GM12878 (cell line): ENCODE measurements at regions not wholly inside any gene's neighbourhood (a gene's known extent, or its start where the extent isn't known, plus 50 kb on each side); places are given as distances from the start of the nearest gene placed in this dataset.

Experiments
- ATAC-seq: fragments of 200-7000 bp; cut with Tn5 transposase; 3 replicates; pipeline ENCODE4 v1.9.1; 2020; ENCODE audit warnings: mild to moderate bottlenecking, moderate library complexity
- BruUV-seq: library from RNA; stranded (reverse); fragments of 400-500 nt; replicated peaks from 2 replicates; lab custom pipeline; 2021; lab: Mats Ljungman, UMichigan
- CTCF ChIA-PET: fragments of 300-600 bp; sonication (Branson Sonifier 250); formaldehyde crosslinking; extraction: SDS; loops from one replicate; lab custom pipeline; 2021; ENCODE audit warnings: inconsistent platforms; lab: Yijun Ruan, JAX
- POLR2A ChIA-PET: fragments of 350-600 bp; formaldehyde crosslinking; extraction: SDS; loops from one replicate; lab custom pipeline; 2021; ENCODE audit warnings: inconsistent platforms; lab: Charles Lee
- RAD21 ChIA-PET: fragments of 300-600 bp; sonication (Branson Sonifier 250); formaldehyde crosslinking; loops from one replicate; lab custom pipeline; 2023; ENCODE audit warnings: antibody characterized with exemption; ENCODE audit not compliant: unreplicated experiment; lab: Charles Lee
- SMC1A ChIA-PET: fragments of 300-600 bp; sonication (Branson Sonifier 250); formaldehyde crosslinking; loops from one replicate; lab custom pipeline; 2023; ENCODE audit not compliant: unreplicated experiment, uncharacterized antibody; lab: Charles Lee
- DNase-seq: peaks from one replicate; pipeline ENCODE4 v3.0.0-alpha.2; 2011; ENCODE audit warnings: low read depth, low spot score
- FAIRE-seq: peaks from 3 replicates; lab custom pipeline; 2011; peaks lifted over from hg19 to GRCh38; lab: Jason Lieb, UNC
- H2AFZ ChIP-seq: 2 replicates; pipeline ENCODE4 v1.6.0; 2011; ENCODE audit warnings: low read depth, low read length, control low read depth; ENCODE audit not compliant: control insufficient read depth
- H3K27ac ChIP-seq: 2 replicates; pipeline ENCODE4 v1.5.1; 2011; ENCODE audit warnings: control low read depth; ENCODE audit not compliant: control insufficient read depth, insufficient read depth
- H3K27me3 ChIP-seq, 2 experiments: replicated peaks in 1 of 2; 2 replicates each; pipeline versions ENCODE4 v1.6.0 to v1.6.1; 2011; ENCODE audit warnings: low read length in 1 of 2; ENCODE audit not compliant: control insufficient read depth in 2 of 2, insufficient read depth in 2 of 2
- H3K36me3 ChIP-seq, 2 experiments: 2 replicates each; pipeline ENCODE4 v1.5.1; 2011; ENCODE audit warnings: low read length in 1 of 2; ENCODE audit not compliant: control insufficient read depth in 2 of 2, insufficient read depth in 2 of 2
- H3K4me1 ChIP-seq: 2 replicates; pipeline ENCODE4 v1.6.1; 2011; ENCODE audit warnings: mild to moderate bottlenecking, low read length, moderate library complexity, mixed read lengths; ENCODE audit not compliant: control insufficient read depth, insufficient read depth
- H3K4me2 ChIP-seq: 2 replicates; pipeline ENCODE4 v1.6.0; 2011; ENCODE audit warnings: control low read depth; ENCODE audit not compliant: control insufficient read depth, insufficient read depth
- H3K4me3 ChIP-seq: fragments of 200-600 bp; sonication (generic); 2 replicates; pipeline ENCODE4 v1.5.1; 2016
- H3K79me2 ChIP-seq: 2 replicates; pipeline ENCODE4 v1.6.0; 2011; ENCODE audit warnings: low read length; ENCODE audit not compliant: control insufficient read depth, insufficient read depth
- H3K9ac ChIP-seq: 2 replicates; pipeline ENCODE4 v1.8.0; 2011; ENCODE audit warnings: low read length, control low read depth, mixed read lengths; ENCODE audit not compliant: control insufficient read depth, insufficient read depth
- H3K9me3 ChIP-seq: replicated peaks from 3 replicates; pipeline ENCODE4 v1.5.1; 2011; ENCODE audit warnings: mild to moderate bottlenecking, low read length; ENCODE audit not compliant: control insufficient read depth, insufficient read depth
- H4K20me1 ChIP-seq: 2 replicates; pipeline ENCODE4 v1.6.0; 2011; ENCODE audit not compliant: control insufficient read depth, insufficient read depth
- BMI1 ChIP-seq: fragments of 450-650 bp; IDR thresholded peaks from 2 replicates; pipeline ENCODE4 v1.6.1; 2016; ENCODE audit warnings: mild to moderate bottlenecking, moderate library complexity, borderline replicate concordance
- NFXL1 ChIP-seq: fragments of 450-650 bp; IDR thresholded peaks from 2 replicates; pipeline ENCODE4 v1.6.1; 2017; ENCODE audit warnings: antibody characterized with exemption, mild to moderate bottlenecking, borderline replicate concordance
- NFYB ChIP-seq: IDR thresholded peaks from 2 replicates; pipeline ENCODE4 v1.6.1; 2011; ENCODE audit warnings: low read depth, mild to moderate bottlenecking, low read length, improper control_type of control experiment, moderate library complexity; ENCODE audit not compliant: insufficient read depth
- SREBF1 ChIP-seq: IDR thresholded peaks from 2 replicates; pipeline ENCODE4 v1.6.1; 2012; ENCODE audit warnings: mild to moderate bottlenecking, low read length
- YY1 ChIP-seq: IDR thresholded peaks from 2 replicates; pipeline ENCODE4 v1.6.1; 2011; ENCODE audit warnings: low read depth, mild to moderate bottlenecking, low read length
- whole genome bisulfite sequencing: methylation state at CpG from one replicate; pipeline ENCODE4 v1.1.6; 2016; ENCODE audit warnings: low lambda C conversion rate; ENCODE audit not compliant: insufficient replicate concordance, insufficient coverage; ENCODE audit errors: missing lambda C conversion rate; 5-methylcytosine and 5-hydroxymethylcytosine counted together
- in situ Hi-C: fragments of 300-500 bp; cut with MboI; formaldehyde crosslinking; loops from 9 replicates; pipeline ENCODE4 v1.14.3; 2018; ENCODE audit warnings: mixed read lengths
- intact Hi-C: fragments of 100-400 bp; cut with micrococcal nuclease; formaldehyde crosslinking; loops from one replicate; pipeline ENCODE4 v1.14.2; 2022; ENCODE audit not compliant: unreplicated experiment
- TF ChIP-seq, protein P1 (sequence below): IDR thresholded peaks from 2 replicates; pipeline ENCODE4 v1.6.1; 2012; ENCODE audit warnings: mild to moderate bottlenecking, low read depth, low read length

DNA sequence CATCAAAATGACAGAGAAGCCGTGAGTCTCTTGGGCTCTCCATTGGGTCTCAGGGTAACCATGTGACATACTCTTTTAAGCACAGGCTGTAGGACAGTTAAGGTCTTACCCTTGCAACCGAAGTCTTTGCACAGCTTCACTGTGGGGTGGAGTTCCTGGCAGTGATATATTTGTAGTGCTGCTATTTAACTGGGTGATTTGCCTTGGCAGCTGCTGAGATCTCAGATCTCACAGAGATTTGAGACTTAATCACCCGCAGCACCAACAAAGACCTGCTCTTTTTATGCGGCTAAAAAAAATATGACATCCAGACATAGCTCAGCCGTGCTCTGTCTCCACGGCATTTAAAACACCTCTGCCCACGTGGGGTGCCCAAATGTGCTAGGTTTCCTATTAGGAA is 63.4 kb upstream of the NPTX2 start:
- Histone ChIP-seq H4K20me1 (no peaks in the 10 kb centered on the region), H3K79me2 (no peaks in the 10 kb centered on the region)
- ChIA-PET POLR2A (interaction anchor here (0.6 kb wide), 1 partner anchor 20 kb away, joined by 4 read pairs; no protein-coding TSS in a partner anchor), CTCF (interaction anchor here (0.7 kb wide), 2 partner anchors 287 to 1277 kb away, joined by 3 read pairs; no protein-coding TSS in a partner anchor)
- BruUV-seq = no TSS peak
- no peak for TF ChIP-seq NFXL1
- no peak for TF ChIP-seq BMI1
- TF ChIP-seq YY1 = no peak
- no peak for TF ChIP-seq NFYB
- TF ChIP-seq, protein P1, sequence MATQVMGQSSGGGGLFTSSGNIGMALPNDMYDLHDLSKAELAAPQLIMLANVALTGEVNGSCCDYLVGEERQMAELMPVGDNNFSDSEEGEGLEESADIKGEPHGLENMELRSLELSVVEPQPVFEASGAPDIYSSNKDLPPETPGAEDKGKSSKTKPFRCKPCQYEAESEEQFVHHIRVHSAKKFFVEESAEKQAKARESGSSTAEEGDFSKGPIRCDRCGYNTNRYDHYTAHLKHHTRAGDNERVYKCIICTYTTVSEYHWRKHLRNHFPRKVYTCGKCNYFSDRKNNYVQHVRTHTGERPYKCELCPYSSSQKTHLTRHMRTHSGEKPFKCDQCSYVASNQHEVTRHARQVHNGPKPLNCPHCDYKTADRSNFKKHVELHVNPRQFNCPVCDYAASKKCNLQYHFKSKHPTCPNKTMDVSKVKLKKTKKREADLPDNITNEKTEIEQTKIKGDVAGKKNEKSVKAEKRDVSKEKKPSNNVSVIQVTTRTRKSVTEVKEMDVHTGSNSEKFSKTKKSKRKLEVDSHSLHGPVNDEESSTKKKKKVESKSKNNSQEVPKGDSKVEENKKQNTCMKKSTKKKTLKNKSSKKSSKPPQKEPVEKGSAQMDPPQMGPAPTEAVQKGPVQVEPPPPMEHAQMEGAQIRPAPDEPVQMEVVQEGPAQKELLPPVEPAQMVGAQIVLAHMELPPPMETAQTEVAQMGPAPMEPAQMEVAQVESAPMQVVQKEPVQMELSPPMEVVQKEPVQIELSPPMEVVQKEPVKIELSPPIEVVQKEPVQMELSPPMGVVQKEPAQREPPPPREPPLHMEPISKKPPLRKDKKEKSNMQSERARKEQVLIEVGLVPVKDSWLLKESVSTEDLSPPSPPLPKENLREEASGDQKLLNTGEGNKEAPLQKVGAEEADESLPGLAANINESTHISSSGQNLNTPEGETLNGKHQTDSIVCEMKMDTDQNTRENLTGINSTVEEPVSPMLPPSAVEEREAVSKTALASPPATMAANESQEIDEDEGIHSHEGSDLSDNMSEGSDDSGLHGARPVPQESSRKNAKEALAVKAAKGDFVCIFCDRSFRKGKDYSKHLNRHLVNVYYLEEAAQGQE = no peak
- TF ChIP-seq SREBF1 = no peak
- TF ChIP-seq, all 136 proteins: peak for 0
- Histone ChIP-seq H3K9me3 (no peaks in the 10 kb centered on the region; the same call in 2 of the 3 replicates), H3K4me1 (no peaks in the 10 kb centered on the region), H3K27me3 (no peaks in the 10 kb centered on the region), H3K27ac (no peak overlapping the region), H3K9ac (no peak overlapping the region), H2AFZ (no peak overlapping the region), H3K36me3 (no peaks in the 10 kb centered on the region), H3K4me3 (no peak overlapping the region), H3K4me2 (no peak overlapping the region)
- DNase-seq = no peak
- intact Hi-C loops = no loop called here
- ChIA-PET SMC1A (no interaction called here), RAD21 (no interaction called here)
- 57% methylated on average over 7 of the region's 7 CpGs for WGBS
- FAIRE-seq = no peak
- in situ Hi-C loops = no loop called here
- no peak for ATAC-seq
